Inferior parietal cortex (tissue), 1 donor: ENCODE measurements at regions not wholly inside any gene's neighbourhood (a gene's known extent, or its start where the extent isn't known, plus 50 kb on each side); places are given as distances from the start of the nearest gene placed in this dataset.
"Not testable (repeated sequence)": the region's sequence is repeated elsewhere in the genome, so short reads cannot be mapped to it uniquely, and the experiment has no call there.

Experiments used
- DNase-seq: peaks from one replicate; pipeline ENCODE4 v3.0.0-alpha.2; 2016; ENCODE audit errors: extremely low spot score

DNA sequence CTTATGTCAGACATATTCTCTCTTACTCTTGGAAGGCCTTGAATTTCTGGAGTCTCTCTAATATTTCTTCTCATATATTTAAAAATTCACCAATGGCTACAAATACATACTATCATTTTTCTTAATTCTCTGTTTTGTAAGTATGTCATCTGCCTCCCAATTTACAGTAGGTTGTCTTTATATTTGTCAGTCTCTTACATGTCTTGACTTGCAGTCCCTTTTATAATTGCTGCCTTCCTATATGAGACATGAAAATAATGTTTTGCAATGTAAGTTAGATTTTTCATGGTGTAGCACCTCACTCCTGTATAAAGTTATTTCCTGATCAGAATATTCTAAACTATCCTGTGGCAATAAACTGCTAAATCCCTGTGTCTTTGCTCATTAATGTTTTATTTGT is 223.1 kb upstream of the C1QTNF3 start:
- DNase-seq, result not testable (repeated sequence)

DNA sequence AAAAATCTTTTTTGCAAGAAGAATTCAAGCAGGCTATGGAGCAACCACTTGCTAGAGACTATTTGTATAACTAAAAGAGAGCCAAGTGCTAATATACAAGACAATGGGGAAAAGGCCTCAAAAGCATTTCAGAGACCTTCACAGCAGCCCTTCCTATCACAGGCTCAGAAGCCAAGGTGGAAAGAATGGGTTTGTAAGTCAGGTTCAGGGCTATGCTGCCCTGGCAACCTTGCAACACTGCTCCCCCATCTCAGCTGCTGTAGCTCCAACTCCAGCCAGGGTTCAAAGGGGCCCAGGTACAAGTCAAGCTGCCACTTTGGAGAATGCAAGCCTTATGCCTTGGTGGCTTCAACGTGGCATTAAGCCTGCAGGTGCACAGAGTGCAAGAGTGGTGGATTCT is 253.7 kb upstream of the C1QTNF3 start:
- not testable (repeated sequence) for DNase-seq

DNA sequence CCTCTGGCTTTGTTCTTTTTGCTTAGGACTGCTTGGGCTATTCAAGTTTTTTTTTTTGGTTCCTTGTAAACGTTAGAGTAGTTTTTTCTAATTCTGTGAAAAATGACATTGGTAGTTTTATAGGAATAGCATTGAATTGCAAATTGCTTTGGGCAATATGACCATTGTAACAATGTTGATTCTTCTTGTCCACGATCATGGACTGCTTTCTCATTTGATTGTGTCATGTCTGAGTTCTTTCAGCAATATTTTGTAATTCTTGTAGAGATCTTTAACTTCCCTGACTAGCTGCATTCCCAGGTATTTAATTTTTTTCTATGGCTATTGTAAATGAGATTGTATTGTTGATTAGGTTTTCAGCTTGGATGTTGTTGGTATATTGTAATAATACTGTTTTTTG is 286.2 kb upstream of the C1QTNF3 start:
- not testable (repeated sequence) for DNase-seq

DNA sequence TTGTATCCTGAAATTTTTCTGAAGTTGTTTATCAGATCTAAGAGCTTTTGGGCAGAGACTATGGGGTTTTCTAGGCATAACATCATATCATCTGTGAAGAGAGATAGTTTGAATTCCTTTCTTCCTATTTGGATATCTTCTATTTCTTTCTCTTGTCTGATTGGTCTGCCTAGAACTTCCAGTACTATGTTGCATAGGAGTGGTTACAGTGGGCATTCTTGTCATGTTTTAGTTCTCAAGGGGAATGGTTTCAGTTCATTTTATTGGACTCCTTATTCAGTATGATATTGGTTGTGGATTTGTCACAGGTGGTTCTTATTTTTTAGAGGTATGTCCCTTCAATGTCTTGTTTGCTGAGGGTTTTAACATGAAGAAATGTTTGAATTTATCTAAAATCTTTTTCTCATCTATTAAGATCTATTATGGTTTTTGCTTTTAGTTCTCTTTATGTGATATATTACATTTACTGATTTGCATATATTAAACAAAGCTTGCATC is 286.6 kb upstream of the C1QTNF3 start:
- not testable (repeated sequence) for DNase-seq

DNA sequence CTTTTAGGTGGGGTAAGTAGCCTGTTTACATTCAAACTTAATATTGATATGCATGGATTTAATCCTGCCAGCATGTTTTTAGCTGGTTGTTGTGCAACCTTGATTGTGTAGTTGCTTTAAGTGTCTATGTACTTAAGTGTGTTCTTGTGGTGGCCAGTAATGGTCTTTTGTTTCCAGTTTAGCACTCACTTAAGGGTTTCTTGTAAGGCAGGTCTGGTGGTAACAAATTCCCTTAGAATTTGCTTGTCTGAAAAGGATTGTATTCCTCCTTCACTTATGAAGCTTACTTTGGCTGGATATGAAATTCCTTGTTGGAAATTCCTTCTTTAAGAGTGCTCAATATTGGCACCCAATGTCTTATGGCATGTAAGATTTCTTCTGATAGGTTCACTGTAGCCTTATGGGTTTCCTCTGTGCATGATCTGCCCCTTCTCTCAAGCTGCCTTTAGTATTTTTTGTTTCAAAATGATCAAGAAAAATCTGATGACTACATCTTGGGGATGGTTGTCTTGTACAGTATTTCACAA is 289.0 kb upstream of the C1QTNF3 start:
- not testable (repeated sequence) for DNase-seq

DNA sequence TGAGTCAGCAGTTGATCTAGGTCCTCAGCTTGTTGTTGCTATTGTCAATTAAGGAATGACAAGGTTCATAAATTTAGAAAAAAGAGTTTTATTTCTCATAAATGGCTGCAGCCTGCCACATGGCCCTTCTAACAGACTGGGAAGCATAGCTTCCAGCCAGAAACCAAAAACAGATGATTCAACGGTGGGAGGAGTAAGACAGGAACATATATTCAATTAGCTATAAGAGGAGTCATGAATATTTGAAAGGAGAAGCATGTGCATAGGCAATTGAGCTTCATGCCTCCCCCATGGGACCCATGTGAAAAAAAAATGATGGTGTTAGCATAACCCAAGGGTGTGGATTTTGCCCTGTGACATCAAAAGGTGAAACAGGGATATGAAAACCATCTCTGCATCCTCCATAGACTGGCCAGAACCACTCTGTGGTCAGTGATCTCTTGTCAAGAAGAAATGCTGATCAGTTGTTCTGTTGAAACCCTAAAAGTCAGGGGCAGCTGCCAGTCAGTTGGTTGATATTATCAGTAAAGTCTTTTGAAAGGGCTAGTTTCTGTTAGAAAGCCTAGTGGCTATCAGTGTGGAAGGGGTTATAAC is 296.5 kb upstream of the C1QTNF3 start:
- DNase-seq, result not testable (repeated sequence)

DNA sequence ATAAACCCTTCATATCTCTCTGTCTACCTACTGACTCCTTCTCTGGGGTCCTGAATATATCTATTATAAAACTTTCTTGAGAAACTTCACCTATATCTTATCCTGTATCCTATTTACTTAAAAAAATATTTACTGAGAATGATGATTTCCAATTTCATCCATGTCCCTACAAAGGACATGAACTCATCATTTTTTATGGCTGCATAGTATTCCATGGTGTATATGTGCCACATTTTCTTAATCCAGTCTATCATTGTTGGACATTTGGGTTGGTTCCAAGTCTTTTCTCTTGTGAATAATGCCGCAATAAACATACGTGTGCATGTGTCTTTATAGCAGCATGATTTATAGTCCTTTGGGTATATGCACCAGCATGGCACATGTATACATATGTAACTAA is 301.7 kb upstream of the RAI14 start:
- not testable (repeated sequence) for DNase-seq

DNA sequence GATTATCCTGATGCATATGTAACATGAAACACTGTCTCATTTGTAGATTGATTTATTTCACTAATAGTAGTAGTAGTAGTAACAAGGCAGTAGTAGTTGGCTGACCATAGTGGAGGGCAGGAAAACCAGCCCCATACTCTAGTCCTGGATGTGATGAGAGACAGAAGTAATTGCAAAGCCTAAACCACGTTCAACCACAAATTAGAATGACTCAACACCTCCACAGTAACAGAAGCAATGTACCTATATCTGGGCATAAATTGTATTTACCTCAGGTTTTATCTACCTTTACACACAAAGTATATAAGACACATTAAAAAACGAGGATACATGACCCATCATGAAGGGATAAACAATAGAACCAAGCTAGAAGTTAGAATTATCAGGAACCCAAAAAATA is 284.7 kb upstream of the RAI14 start:
- not testable (repeated sequence) for DNase-seq

DNA sequence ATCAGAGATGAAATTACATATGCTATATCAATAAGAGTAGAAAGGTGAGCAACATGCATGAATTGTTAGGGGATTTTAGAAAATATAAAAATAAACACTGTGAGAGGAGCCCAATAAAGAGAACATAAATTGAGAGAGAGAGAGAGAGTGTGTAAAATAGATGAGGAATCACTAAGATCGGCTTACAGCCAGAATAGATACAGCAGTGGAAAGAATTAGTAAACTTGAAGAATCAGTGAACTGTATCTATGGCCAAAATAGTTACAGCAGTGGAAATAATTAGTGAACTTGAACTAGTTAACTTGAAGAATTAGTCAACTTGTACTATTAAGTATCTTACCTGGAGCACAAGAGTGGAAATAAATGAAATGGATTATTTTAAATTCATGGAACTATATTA is 284.3 kb upstream of the RAI14 start:
- not testable (repeated sequence) for DNase-seq

DNA sequence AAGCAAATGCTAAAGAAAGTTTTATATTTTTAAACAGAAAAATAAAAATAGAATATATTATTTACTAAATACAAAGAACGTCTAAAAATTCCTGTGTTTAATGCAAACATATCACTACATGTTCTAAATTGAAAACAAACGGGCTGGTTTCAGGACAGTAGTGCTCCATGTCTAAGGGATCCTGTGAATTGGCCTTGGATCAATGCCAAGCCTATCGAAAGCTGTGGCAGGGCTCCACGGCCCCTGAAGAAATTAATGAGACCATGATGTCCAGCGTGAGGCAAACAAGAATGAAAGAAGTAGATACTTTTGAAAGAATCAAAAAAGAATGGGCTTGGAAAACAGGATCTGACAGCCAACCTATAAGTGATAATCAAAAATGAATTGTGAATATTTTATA is 283.4 kb upstream of the RAI14 start:
- not testable (repeated sequence) for DNase-seq

DNA sequence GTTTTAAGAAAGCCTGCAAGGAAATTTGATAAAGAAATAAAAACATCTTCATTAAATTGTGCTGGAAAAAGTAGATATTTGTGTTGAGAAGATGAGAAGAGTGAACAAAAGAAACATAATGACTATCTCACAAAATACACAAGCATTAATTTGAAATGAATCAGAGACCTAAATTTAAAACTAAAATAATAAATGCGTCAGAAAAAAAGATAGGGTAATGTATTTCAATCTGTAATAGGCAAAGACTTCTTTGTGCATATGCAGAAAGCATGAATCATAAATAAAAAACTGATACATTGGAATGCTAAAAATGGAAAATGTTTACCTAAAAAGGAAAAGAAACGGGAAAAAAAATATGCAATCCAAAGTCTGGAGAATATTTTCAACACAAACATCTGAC is 278.5 kb upstream of the RAI14 start:
- DNase-seq, result not testable (repeated sequence)

DNA sequence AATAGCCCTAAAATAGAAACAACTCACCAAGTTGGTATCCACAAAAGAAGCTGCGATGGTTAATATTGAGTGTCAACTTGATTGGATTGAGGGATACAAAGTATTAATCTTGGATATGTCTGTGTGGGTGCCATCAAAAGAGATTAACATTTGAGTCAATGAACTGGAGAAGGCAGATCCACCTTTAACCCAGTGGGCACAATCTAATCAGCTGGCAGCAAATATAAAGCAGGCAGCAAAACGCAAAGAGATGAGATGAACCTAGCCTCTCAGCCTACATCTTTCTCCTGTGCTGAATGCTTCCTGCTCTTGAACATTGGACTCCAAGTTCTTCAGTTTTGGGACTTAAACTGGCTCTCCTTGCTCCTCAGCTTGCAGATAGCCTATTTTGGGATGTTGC is 277.6 kb upstream of the RAI14 start:
- not testable (repeated sequence) for DNase-seq

DNA sequence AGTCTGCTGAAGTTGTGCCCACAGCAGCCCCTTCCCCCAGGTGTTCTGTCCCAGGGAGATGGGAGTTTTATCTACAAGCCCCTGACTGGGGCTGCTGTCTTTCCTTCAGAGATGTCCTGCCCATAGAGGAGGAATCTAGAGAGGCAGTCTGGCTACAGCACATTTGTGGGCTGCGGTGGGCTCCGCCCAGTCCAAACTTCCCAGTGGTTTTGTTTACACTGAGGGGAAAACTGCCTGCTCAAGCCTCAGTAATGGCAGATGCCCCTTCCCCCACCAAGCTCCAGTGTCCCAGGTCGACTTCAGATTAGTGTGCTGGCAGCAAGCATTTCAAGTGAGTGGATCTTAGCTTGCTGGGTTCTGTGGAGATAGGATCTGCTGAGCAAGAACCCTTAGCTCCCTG is 267.4 kb upstream of the RAI14 start:
- not testable (repeated sequence) for DNase-seq

DNA sequence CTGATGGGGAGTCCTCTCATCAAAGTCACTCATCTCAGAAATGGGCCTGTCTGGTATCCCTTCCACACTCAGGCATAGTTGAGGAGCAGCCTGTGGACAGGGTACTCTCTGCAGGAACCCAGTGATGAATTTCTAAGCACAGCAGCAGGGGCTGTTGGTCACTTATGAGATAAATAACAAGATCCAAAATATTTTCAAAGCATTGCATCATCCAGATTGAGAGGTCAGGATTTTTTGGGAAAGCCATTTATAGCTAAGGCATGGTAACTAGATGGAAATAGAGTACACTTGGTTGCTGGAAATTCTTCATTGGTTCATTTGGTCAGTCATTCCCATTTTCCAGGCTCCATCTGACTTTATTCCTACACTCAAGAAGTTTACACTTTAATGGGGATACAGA is 246.8 kb upstream of the RAI14 start:
- no peak for DNase-seq

DNA sequence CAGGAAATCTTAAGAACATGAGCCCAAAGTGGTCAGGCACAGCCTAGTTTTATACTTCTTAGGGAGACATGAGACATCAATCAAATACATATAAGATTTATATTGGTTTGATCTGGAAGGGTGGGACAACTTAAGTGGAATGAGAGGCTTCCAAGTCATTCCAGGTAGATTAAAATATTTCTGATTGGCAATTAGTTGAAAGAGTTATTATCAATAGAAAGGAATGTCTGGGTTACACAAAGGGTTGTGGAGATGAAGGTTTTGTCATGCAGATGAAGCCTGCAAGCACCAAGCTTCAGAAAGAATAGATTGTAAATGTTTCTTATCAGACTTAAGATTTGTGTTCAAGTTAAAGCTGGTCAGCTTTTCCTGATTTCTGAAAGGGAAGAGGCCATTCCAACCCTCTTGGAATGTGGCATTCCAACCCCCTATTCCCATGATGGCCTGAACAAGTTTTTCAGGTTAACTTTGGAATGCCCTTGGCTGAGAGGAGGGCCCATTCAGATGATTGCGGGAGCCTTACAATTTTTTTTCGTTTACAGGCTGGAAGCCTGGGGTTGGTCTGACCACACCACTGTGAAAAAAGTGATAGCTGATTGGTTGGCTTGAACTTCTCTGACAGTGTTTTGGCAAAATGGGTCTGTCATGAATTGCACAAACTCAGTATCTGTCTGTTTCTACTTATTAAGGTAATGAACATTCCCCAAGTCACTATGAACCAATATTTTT is 245.6 kb upstream of the RAI14 start:
- no peak for DNase-seq

DNA sequence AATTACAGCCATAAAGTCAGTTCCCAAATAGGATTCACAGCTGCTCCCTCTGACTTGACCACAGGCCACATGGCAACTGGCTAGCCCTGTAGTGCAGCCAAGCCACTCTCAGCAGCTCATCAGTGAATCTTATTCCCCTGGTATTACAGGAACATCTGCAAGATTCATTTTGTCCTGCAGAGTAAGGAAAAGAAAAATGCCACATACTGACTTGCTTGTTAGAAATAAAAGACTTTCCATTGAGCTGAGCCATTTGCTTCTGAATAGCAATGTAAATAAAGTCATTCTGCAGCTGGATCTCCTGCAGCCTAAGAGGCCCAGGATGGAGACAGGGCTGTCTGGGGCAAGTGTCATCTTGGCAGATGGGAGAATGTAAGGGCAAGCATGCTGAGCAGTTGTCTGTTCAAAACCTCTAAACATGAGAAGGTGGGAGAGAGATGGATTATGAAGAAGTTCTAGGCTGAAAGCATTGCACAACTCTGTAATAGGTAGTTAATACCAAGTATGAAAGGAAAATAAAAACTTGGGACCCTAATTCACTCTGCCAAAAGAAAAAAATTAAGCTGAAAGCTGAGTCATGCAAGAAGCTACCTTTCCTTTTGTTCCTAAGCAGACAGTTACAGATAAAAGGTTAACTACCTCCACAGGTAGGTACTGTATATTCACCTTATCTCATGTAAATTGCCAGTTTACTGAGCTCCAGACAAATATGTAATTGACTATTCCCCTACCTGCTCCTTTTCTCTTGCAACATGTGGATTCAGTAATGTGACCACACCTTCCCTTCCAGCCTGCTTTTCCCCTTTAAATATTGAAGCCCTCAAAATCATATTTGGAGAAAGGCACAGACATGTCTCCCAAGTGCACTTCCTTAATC is 244.4 kb upstream of the RAI14 start:
- no peak for DNase-seq

DNA sequence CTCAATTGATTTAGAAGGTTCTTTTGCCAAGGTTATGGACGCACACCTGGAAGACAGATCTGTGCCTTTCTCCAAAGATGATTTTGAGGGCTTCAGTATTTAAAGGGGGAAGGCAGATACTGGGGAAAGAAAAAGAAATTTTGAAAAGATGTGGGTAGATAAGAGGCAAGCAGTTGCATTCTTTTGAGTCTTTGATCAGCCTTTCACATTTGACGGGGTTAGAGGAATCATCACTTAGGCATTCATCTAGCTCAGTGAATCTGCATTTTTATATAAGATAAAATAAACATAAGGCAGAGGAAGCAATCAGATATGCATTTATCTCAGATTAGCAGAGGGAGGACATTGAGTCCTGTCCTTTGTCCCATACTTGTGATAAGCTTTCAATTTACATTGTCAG is 243.4 kb upstream of the RAI14 start:
- DNase-seq, result no peak

DNA sequence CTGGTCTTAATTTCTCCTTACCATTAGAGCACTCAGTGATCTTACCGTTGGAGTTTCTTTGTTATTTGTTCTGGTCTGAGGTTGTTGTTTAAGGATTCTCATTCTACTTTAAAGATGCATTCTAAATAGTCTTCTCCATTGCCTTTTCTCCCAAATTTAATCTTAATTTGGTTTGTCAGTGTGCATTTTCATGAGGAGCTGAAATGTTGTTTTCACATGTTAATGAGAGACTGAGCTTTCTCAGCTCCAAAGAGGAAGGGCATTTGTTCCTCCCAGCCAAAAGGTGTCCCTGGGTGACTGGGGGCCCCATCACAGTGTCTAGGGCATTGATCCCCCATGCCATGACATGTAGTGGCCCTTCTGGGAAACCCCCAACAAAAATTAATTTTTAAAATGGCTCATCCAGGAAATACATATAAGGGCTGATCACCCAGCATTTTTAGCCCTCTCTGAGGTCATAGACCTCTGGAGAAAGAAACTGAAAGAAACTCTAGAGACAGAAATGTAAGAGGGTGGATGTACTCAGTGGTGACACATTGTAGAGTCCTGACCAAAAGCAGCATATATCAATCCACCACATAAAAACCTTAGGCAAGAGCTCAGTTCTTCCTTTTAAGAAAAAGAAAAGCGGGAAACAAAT is 240.4 kb upstream of the RAI14 start:
- DNase-seq, result no peak

DNA sequence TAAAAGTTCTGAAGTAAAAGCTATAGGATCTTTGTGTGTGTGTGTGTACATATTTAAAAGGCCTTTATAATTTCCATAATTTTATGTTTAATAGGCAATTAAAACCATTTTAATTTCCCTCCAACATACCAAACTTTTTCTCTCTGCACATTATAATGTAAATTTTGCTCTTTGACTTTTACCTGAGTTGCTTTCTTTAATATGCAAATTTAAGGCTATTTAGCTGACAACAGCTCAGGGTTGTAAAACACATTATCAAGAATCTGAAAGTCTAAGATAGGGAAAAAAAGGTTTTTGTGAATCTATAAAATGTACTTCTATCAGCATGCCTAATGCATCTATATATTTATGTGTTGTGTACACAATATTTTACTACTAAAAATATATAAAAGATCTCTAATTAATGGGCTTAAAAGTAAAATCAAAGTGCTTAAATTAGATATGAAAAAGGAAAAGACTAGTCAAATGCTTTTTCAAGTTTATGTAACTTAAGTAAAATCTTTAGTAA is 239.6 kb upstream of the RAI14 start:
- no peak for DNase-seq

DNA sequence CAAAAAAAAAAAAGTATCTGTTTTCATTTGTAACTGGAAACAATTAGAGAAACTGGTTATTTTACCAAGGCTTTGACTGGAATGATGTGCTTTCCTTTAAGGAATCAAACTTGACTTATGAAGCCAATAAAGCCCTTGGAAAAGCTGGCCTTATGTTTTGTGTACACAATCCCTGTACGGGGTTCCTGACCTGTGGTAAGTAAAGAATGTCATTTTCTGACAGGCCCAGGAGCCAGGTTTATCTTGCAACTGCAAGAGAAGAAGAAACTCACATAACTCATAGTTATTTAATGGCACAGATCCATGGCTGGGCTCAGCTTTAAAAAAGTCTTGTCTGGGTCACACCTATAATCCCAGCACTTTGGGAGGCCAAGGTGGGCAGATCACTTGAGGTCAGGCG is 235.9 kb upstream of the RAI14 start:
- not testable (repeated sequence) for DNase-seq

DNA sequence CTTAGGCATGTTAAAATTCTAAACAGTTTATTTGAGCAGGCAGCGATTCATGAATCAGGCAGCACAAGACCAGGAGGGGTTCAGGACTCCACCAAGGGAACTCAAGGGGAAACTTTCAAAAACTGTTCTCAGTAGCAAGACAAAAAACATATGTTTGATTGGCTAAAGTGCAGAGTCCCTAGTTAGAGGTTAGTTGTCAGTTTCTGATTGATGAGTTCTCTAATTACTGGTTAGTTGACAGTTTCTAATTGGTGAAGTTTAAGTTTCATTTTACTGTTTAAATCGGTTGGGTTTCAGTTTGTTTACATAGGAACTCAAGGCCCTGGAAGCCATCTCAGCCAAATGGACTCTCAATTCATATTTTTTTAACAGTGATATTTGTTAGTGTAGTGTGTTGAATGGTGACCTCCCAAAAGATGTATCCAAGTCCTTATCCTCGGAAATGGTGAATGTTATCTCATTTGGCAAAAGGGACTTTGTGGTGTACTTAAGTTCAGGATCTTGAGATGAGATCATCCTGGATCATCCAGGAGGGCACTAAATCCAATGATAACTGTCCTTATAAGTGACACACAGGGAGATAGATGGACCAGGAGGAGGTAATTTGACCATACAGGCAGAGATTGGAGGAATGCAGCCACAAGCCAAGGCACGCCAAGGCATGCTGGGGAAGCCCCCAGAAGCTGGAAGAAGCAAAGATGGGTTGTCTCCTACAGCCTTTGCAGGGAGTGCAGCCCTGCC is 219.2 kb upstream of the RAI14 start:
- no peak for DNase-seq
